GM19463 (cell line): ENCODE measurements at regions not wholly inside any gene's neighbourhood (a gene's known extent, or its start where the extent isn't known, plus 50 kb on each side); places are given as distances from the start of the nearest gene placed in this dataset.
"Not testable (repeated sequence)": the region's sequence is repeated elsewhere in the genome, so short reads cannot be mapped to it uniquely, and the experiment has no call there.

ENCODE experiments used
- ATAC-seq: cut with Tn5 transposase; IDR thresholded peaks from one replicate; pipeline ENCODE4 v1.9.1; 2021; ENCODE audit warnings: mild to moderate bottlenecking, moderate library complexity; ENCODE audit not compliant: unreplicated experiment

- not testable (repeated sequence) for ATAC-seq
These were observed 196.2 kb downstream of the OTOP1 start for GRCh38 chr4:4030509-4030908.

GRCh38 chr4:4031446-4032135 is 195.1 kb downstream of the OTOP1 start:
- ATAC-seq: not testable (repeated sequence)

GRCh38 chr4:4032364-4032763 is 194.4 kb downstream of the OTOP1 start:
- not testable (repeated sequence) for ATAC-seq

DNA sequence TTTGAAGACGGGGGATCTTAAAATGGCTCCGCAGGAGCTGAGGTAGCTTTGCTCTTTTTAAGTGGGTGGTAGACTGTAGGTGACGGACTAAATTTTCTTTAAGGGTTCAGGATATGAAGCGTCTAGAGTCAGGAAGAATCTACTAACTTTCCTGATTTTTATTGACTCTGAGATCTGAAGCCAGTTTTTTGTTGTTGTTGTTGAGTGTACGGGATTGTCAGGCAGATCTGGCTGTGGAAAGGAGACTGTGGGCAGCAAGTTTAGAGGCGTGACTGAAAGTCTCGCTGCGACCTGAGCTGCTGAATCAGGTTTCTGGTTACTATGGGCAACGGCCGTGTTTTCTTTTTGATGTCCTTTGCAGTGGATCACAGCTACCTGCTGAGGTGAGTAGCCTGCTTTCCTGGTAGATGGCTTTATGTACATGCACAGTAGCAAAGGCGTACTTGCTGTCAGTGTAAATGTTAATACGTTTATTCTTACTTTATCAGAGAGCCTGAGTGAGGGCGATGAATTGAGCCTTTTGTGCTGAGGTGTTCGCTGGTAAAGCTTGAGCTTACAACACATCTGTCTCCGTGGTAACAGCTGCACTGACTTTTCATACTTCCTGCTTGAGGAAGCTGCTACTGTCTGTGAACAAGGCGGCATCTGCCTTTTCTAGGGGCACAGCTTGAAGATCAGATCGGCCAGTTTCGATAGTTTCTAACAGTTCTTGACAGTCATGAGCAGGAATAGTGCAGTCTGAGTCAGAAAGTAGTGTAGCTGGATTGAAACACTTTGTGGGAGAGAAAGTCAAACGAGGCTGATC is 193.7 kb downstream of the OTOP1 start:
- not testable (repeated sequence) for ATAC-seq

- not testable (repeated sequence) for ATAC-seq
These were observed 189.2 kb downstream of the OTOP1 start for GRCh38 chr4:4037399-4038138.

- not testable (repeated sequence) for ATAC-seq
These were observed 180.9 kb downstream of the OTOP1 start for GRCh38 chr4:4045823-4046222.

GRCh38 chr4:4046686-4047085 is 180.0 kb downstream of the OTOP1 start:
- ATAC-seq: not testable (repeated sequence)

GRCh38 chr4:4047202-4047601 is 179.5 kb downstream of the OTOP1 start:
- ATAC-seq: not testable (repeated sequence)

- ATAC-seq: not testable (repeated sequence)
These were observed 178.5 kb downstream of the OTOP1 start for GRCh38 chr4:4048227-4048626.

DNA sequence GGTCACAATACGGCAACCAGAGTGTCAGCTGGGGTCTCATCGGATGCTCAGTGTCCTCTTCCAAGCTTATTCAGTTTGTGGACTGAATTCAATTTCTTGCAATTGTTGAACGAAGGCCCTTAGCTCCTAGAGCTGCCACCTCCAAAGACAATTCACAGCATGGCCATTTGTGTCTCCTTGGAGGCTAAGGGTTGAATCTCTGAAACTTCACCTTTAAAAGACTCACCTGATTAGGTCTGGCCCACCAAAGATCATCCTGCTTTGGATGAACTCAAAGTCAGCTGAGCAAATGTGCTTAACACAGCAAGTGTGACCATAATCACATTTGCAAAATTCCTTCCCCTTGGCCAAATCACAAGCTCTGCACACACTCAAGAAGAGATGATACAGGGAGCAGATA is 175.9 kb downstream of the OTOP1 start:
- ATAC-seq: not testable (repeated sequence)

GRCh38 chr4:4052933-4053332 is 173.8 kb downstream of the OTOP1 start:
- ATAC-seq: not testable (repeated sequence)

DNA sequence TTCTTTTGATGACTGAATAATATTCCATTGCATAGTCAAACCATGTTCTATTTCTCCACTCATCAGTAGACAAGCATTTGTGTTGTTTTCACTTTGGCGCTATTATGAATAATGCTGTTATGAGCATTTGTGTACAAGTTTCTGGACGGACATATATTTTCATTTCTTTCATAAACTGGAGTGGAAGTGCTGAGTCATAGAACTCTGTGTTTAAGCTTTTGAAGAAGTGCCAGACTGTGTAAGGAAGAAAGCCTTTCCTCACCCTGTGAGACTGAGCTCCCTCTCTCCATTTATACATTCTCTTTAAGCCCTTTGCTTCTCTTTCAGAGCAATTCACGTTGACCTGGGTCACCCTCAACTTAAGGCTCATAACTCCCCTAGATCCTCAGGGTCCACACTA is 169.5 kb downstream of the OTOP1 start:
- ATAC-seq: not testable (repeated sequence)

DNA sequence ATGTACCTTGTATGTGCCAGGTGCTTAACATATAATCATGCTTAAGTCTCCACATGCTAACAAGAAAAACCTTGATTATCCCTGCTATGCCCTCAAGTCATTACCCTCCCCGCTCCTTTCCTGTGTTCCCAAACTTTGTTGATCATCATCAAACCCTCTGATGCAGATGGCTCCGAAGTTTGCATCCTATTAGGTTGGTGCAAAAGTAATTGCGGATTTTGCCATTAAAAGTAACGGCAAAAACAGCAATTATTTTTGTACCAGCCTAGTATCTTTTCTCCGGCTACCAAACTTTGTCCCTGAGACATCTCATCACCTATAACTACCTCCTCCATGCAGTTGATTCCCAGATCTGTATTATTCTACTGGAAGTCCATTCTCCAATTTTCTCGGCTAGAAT is 142.6 kb downstream of the OTOP1 start:
- not testable (repeated sequence) for ATAC-seq

GRCh38 chr4:4089716-4090419 is 136.9 kb downstream of the OTOP1 start:
- ATAC-seq: not testable (repeated sequence)

DNA sequence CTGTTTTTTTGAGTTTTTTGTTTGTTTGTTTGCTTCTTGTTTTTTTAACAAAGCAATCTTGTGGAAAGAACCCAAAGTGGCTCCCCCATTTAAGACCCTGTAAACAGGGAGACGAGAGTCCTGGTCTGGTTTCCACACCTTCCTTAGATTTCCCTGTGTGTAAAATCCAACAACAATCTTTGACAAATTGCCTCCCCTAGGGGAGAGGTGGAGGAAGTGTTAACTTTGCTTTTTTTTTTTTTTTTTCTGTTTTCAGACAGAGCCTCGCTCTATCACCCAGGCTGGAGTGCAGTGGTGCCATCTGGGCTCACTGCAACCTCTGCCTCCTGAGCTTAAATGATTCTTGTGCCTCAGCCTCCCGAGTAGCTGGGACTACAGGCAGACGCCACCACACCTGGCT is 136.0 kb downstream of the OTOP1 start:
- ATAC-seq: not testable (repeated sequence)

DNA sequence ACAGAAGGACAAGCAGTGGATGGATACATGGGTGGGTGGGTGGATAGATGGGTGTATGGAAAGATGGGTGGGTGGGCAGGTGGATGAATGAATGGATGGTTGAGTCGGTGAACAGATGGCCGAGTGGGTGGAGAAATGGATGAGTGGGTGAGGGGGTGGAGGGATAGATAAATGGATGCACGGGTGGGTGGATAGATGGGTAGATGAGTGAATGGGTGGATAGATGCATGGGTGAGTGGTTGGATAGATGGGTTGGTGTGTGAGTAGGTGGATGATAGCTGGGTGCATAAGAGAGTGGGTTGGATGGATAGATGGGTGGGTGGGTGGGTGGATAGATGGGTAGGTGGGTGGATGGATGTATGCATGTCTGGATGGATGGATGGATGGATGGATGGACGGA is 134.6 kb downstream of the OTOP1 start:
- not testable (repeated sequence) for ATAC-seq

DNA sequence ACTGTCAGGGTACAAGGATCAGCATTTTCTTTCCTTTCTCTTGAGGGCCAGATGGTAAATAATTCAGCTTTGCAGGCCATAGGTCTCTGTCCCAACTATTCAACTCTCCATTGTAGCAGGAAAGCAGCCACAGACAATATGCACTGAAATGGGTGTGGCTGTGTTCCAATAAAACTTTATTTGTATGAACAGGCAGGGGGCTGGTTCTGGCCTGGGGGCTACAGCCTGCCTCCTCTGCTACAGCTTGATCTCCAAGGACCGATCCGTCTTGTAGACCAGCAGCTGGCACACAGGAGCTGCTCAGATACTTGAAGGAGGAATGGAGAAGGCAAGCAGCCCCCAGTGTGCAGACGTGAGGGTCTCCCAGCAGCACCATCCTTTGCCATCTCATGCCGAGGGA is 127.1 kb downstream of the OTOP1 start:
- ATAC-seq: not testable (repeated sequence)

DNA sequence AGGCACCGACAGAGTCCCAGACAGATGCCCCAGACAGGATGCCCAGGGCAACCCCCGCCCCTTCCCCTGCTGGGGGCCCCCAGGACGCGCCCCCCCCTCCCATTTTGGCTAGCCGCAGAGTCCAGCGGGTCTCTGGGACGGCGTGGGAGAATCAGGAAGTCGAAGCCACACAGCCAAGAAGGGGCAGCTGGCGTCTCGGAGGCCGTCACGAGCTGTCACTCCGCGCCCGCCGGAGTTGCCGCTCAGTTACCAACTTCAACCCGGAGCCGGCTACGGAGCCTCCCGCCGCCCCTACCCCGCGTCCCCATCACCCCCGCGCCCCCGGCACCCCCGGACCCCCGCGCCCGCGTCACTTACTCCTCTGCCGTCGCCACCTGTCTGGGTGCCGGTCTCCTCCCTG is 119.8 kb downstream of the OTOP1 start:
- not testable (repeated sequence) for ATAC-seq

DNA sequence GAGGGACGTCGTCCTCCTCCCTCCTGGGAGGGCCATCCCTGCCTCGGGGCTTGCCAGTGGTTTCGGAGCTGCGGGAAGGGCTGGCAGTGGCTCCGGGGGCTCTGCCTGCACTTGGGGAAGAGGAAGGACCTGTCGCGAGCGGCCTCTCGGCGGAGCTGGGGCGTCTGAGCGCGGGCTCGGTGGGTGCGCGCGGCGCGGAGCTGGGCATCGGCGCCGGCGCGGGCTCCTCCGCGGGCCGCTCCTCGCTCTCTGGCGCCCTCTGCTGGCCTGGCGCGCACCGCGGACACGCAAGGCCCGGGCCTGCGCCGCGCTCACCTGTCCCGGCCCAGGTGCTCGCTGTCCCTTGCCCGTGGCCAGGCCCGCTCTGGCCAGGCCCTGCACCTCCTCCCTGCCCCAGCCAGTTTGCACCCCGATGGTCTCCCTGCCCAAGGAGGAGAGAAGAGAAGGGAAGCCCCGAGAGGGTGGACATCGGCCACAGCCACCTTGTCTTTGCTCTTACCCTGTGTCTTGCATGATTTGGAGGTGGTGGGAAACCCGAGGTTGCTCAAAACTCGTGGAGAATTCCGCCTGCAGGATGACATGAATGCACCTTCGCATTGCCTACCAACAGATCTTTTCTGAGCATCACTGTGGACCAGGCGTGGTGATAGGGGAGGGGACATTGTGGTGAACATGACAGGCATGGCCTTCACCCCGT is 119.2 kb downstream of the OTOP1 start:
- not testable (repeated sequence) for ATAC-seq

DNA sequence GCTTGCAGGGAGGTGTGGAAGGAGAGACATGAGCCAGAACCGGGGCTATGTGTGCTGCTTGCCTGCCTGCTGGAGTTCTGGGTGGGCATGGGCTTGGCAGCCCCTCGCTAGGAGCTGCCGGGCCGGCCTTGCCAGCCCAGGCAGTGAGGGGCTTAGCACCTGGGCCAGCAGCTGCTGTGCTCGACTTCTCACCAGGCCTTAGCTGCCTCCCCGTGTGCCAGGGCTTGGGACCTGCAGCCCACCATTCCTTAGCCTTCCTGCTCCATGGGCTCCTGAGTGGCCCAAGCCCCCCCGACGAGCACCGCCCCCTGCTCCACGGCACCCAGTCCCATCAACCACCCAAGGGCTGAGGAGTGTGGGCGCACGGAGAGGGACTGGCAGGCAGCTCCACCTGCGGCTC is 111.3 kb downstream of the OTOP1 start:
- ATAC-seq: not testable (repeated sequence)
